MM.1S (cell line): ENCODE measurements at regions not wholly inside any gene's neighbourhood (a gene's known extent, or its start where the extent isn't known, plus 50 kb on each side); places are given as distances from the start of the nearest gene placed in this dataset.
"Not testable (repeated sequence)": the region's sequence is repeated elsewhere in the genome, so short reads cannot be mapped to it uniquely, and the experiment has no call there.

ENCODE experiments used
- EZH2 ChIP-seq: fragments of 300-600 bp; sonication (generic); optimal IDR thresholded peaks from 2 replicates; pipeline ENCODE3; 2017; ENCODE audit warnings: low read depth, mild to moderate bottlenecking, antibody characterized with exemption, low read length, mixed read lengths
- TF ChIP-seq, protein P1 (sequence below): fragments of 300-600 bp; sonication (generic); IDR thresholded peaks from 2 replicates; pipeline ENCODE4 v1.5.1; 2016; ENCODE audit warnings: antibody characterized with exemption, low read length, mixed read lengths

DNA sequence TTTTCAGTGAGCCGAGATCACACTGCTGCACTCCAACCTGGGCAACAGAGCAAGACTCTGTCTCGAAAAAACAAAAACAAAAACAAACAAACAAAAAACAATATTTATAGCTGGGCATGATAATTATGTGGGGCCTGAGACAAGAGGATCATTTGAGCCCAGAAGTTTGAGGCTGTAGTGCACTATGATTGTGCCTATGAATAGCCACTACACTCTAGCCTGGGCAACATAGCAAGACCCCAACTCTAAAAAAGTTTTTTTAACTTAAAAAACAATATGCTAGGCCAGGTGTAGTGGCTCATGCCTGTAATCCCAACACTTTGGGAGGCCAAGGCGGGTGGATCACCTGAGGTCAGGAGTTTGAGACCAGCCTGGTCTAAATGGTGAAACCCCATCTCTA, 77.9 kb upstream of the LRPPRC start:
- TF ChIP-seq, protein P1, sequence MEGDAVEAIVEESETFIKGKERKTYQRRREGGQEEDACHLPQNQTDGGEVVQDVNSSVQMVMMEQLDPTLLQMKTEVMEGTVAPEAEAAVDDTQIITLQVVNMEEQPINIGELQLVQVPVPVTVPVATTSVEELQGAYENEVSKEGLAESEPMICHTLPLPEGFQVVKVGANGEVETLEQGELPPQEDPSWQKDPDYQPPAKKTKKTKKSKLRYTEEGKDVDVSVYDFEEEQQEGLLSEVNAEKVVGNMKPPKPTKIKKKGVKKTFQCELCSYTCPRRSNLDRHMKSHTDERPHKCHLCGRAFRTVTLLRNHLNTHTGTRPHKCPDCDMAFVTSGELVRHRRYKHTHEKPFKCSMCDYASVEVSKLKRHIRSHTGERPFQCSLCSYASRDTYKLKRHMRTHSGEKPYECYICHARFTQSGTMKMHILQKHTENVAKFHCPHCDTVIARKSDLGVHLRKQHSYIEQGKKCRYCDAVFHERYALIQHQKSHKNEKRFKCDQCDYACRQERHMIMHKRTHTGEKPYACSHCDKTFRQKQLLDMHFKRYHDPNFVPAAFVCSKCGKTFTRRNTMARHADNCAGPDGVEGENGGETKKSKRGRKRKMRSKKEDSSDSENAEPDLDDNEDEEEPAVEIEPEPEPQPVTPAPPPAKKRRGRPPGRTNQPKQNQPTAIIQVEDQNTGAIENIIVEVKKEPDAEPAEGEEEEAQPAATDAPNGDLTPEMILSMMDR, result not testable (repeated sequence)
- not testable (repeated sequence) for TF ChIP-seq EZH2
